B cell (primary cell): ENCODE measurements at regions not wholly inside any gene's neighbourhood (a gene's known extent, or its start where the extent isn't known, plus 50 kb on each side); places are given as distances from the start of the nearest gene placed in this dataset.
"Not testable (repeated sequence)": the region's sequence is repeated elsewhere in the genome, so short reads cannot be mapped to it uniquely, and the experiment has no call there.

ENCODE experiments used
- EZH2 ChIP-seq: IDR thresholded peaks from 2 replicates; pipeline ENCODE4 v1.6.1; 2012; ENCODE audit warnings: borderline replicate concordance, low read depth, mild to moderate bottlenecking, moderate library complexity, low read length; ENCODE audit not compliant: insufficient read depth, poor library complexity, severe bottlenecking
- TF ChIP-seq, protein P1 (sequence below): fragments of 200-600 bp; IDR thresholded peaks from one replicate; pipeline ENCODE4 v1.8.0; 2022; ENCODE audit warnings: antibody characterized with exemption, mild to moderate bottlenecking

GRCh38 chr1:224037362-224037761 lies 76.5 kb upstream of the FBXO28 start:
- TF ChIP-seq, protein P1, sequence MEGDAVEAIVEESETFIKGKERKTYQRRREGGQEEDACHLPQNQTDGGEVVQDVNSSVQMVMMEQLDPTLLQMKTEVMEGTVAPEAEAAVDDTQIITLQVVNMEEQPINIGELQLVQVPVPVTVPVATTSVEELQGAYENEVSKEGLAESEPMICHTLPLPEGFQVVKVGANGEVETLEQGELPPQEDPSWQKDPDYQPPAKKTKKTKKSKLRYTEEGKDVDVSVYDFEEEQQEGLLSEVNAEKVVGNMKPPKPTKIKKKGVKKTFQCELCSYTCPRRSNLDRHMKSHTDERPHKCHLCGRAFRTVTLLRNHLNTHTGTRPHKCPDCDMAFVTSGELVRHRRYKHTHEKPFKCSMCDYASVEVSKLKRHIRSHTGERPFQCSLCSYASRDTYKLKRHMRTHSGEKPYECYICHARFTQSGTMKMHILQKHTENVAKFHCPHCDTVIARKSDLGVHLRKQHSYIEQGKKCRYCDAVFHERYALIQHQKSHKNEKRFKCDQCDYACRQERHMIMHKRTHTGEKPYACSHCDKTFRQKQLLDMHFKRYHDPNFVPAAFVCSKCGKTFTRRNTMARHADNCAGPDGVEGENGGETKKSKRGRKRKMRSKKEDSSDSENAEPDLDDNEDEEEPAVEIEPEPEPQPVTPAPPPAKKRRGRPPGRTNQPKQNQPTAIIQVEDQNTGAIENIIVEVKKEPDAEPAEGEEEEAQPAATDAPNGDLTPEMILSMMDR, result not testable (repeated sequence)
- not testable (repeated sequence) for TF ChIP-seq EZH2
